ENCODE measurements at regions not wholly inside any gene's neighbourhood (a gene's known extent, or its start where the extent isn't known, plus 50 kb on each side); places are given as distances from the start of the nearest gene placed in this dataset.
A peak's percentile ranks its signal among the peaks of the same experiment; 100 is the strongest.

- intact Hi-C loops (cut with DNase I): no loop called here
- no peak for ATAC-seq (ENCODE audit: poor library complexity)
- no peak for DNase-seq
Measured at GRCh38 chr7:19623676-19624075, 85.2 kb downstream of the POLR1F start.

GRCh38 chr7:19621740-19622139 lies 87.1 kb downstream of the POLR1F start:
- ATAC-seq (ENCODE audit: poor library complexity): no peak
- DNase-seq: no peak
- intact Hi-C loops (cut with DNase I): no loop called here

GRCh38 chr7:19620470-19620869 lies 88.4 kb downstream of the POLR1F start:
- ATAC-seq (ENCODE audit: poor library complexity) (peak; percentile 45), DNase-seq (no peak)
- intact Hi-C loops (cut with DNase I): no loop called here

GRCh38 chr7:19619122-19619521 lies 89.7 kb downstream of the POLR1F start:
- ATAC-seq (ENCODE audit: poor library complexity) (no peak), DNase-seq (no peak)
- intact Hi-C loops (cut with DNase I): no loop called here

GRCh38 chr7:19617901-19618300 lies 90.9 kb downstream of the POLR1F start:
- intact Hi-C loops (cut with DNase I): no loop called here
- DNase-seq (no peak), ATAC-seq (ENCODE audit: poor library complexity) (no peak)

- no peak for DNase-seq
- intact Hi-C loops (cut with DNase I): no loop called here
- peak; percentile 56 for ATAC-seq (ENCODE audit: poor library complexity)
Measured at GRCh38 chr7:19610194-19610943, 98.5 kb downstream of the POLR1F start.

- DNase-seq (no peak), ATAC-seq (ENCODE audit: poor library complexity) (no peak)
- intact Hi-C loops (cut with DNase I): no loop called here
Measured at GRCh38 chr7:19589446-19589845, 119.4 kb downstream of the POLR1F start.

GRCh38 chr7:19587291-19587690 lies 121.5 kb downstream of the POLR1F start:
- ATAC-seq (ENCODE audit: poor library complexity) (no peak), DNase-seq (no peak)
- intact Hi-C loops (cut with DNase I): no loop called here

GRCh38 chr7:19585761-19586160 lies 123.1 kb downstream of the POLR1F start:
- intact Hi-C loops (cut with DNase I): no loop called here
- ATAC-seq (ENCODE audit: poor library complexity): no peak

GRCh38 chr7:19575909-19576557 lies 132.8 kb downstream of the POLR1F start:
- DNase-seq: no peak
- intact Hi-C loops (cut with DNase I): no loop called here
- ATAC-seq (ENCODE audit: poor library complexity): no peak

More at GRCh38 chr7:19585761-19586160, 123.1 kb downstream of the POLR1F start:
- no peak for DNase-seq

- intact Hi-C loops (cut with DNase I): no loop called here
Measured at GRCh38 chr7:19574131-19574530, 134.7 kb downstream of the POLR1F start.

GRCh38 chr7:19572566-19572965 lies 136.3 kb downstream of the POLR1F start:
- intact Hi-C loops (cut with DNase I): no loop called here
- ATAC-seq (ENCODE audit: poor library complexity) (no peak), DNase-seq (no peak)

More at GRCh38 chr7:19574131-19574530, 134.7 kb downstream of the POLR1F start:
- ATAC-seq (ENCODE audit: poor library complexity): no peak
- no peak for DNase-seq

- intact Hi-C loops (cut with DNase I): no loop called here
- no peak for ATAC-seq (ENCODE audit: poor library complexity)
- DNase-seq: no peak
Measured at GRCh38 chr7:19567011-19567410, 141.8 kb downstream of the POLR1F start.

GRCh38 chr7:19565602-19566001 lies 143.2 kb downstream of the POLR1F start:
- intact Hi-C loops (cut with DNase I): no loop called here
- no peak for ATAC-seq (ENCODE audit: poor library complexity)
- DNase-seq: no peak

- no peak for DNase-seq
- intact Hi-C loops (cut with DNase I): no loop called here
- no peak for ATAC-seq (ENCODE audit: poor library complexity)
Measured at GRCh38 chr7:19561121-19561805, 147.6 kb downstream of the POLR1F start.

GRCh38 chr7:19560111-19560883 lies 148.5 kb downstream of the POLR1F start:
- intact Hi-C loops (cut with DNase I): no loop called here
- no peak for DNase-seq
- no peak for ATAC-seq (ENCODE audit: poor library complexity)

- DNase-seq: no peak
Measured at GRCh38 chr7:19558527-19558926, 150.3 kb downstream of the POLR1F start.

GRCh38 chr7:19557726-19558465 lies 150.9 kb downstream of the POLR1F start:
- DNase-seq: no peak
- intact Hi-C loops (cut with DNase I): no loop called here
- ATAC-seq (ENCODE audit: poor library complexity): no peak

More at GRCh38 chr7:19558527-19558926, 150.3 kb downstream of the POLR1F start:
- intact Hi-C loops (cut with DNase I): no loop called here
- ATAC-seq (ENCODE audit: poor library complexity): no peak
